ENCODE measurements at regions not wholly inside any gene's neighbourhood (a gene's known extent, or its start where the extent isn't known, plus 50 kb on each side); places are given as distances from the start of the nearest gene placed in this dataset.

- TF ChIP-seq CTCF (IDR thresholded peaks at IDR 0.05; ENCODE audit: insufficient read depth in 1 of 2, low read depth in 1 of 2, low read length in 1 of 2, severe bottlenecking in 1 of 2, unreplicated experiment in 1 of 2), result no peak
- Mint-ChIP-seq H3K36me3 (ENCODE audit: insufficient read depth, unreplicated experiment) (no peaks in the 10 kb centered on the region), H3K27me3 (ENCODE audit: insufficient read depth, unreplicated experiment) (peaks cover 3% of the 10 kb centered on the region), H3K9me3 (ENCODE audit: unreplicated experiment) (peaks cover 4% of the 10 kb centered on the region), H3K27ac (ENCODE audit: unreplicated experiment) (no peak overlapping the region), H3K4me3 (ENCODE audit: unreplicated experiment) (no peak overlapping the region), H3K4me1 (ENCODE audit: low read depth, unreplicated experiment) (no peaks in the 10 kb centered on the region)
- Histone ChIP-seq H3K4me1 (no peaks in the 10 kb centered on the region), H3K27me3 (replicated peaks; ENCODE audit: control insufficient read depth, insufficient read depth, low read length) (no peaks in the 10 kb centered on the region), H3K9me3 (no peaks in the 10 kb centered on the region; the same call in 1 of the 2 replicates), H3K36me3 (ENCODE audit: control insufficient read depth, insufficient read depth, low read length) (no peaks in the 10 kb centered on the region), H3K4me3 (ENCODE audit: low read depth, low read length) (no peak overlapping the region)
- BruUV-seq (replicated peaks), result no TSS peak
- no peak for DNase-seq
- intact Hi-C loops (cut with micrococcal nuclease; ENCODE audit: unreplicated experiment), result no loop called here
- POLR2A ChIA-PET, result no interaction called here
- CTCF ChIA-PET, result no interaction called here
Measured at GRCh38 chr13:78087966-78088678, 169.5 kb upstream of the EDNRB start.

GRCh38 chr13:78085434-78086225 is 167.0 kb upstream of the EDNRB start:
- peaks cover 5% of the 10 kb centered on the region; the same call in 1 of the 2 replicates for H3K9me3 ChIP-seq
- DNase-seq, result no peak
- no peaks in the 10 kb centered on the region for H3K36me3 Mint-ChIP-seq (ENCODE audit: insufficient read depth, unreplicated experiment)
- no peak overlapping the region for H3K4me3 Mint-ChIP-seq (ENCODE audit: unreplicated experiment)
- intact Hi-C loops (cut with micrococcal nuclease; ENCODE audit: unreplicated experiment), result no loop called here
- H3K36me3 ChIP-seq (ENCODE audit: control insufficient read depth, insufficient read depth, low read length), result no peaks in the 10 kb centered on the region
- CTCF ChIA-PET, result no interaction called here
- H3K27me3 ChIP-seq (replicated peaks; ENCODE audit: control insufficient read depth, insufficient read depth, low read length), result no peaks in the 10 kb centered on the region
- H3K27ac Mint-ChIP-seq (ENCODE audit: unreplicated experiment), result no peak overlapping the region
- BruUV-seq (replicated peaks), result no TSS peak
- H3K4me3 ChIP-seq (ENCODE audit: low read depth, low read length), result no peak overlapping the region
- no peaks in the 10 kb centered on the region for H3K4me1 Mint-ChIP-seq (ENCODE audit: low read depth, unreplicated experiment)
- no peaks in the 10 kb centered on the region for H3K4me1 ChIP-seq
- no peaks in the 10 kb centered on the region for H3K27me3 Mint-ChIP-seq (ENCODE audit: insufficient read depth, unreplicated experiment)
- peaks cover 25% of the 10 kb centered on the region for H3K9me3 Mint-ChIP-seq (ENCODE audit: unreplicated experiment)
- TF ChIP-seq CTCF (IDR thresholded peaks at IDR 0.05; ENCODE audit: insufficient read depth in 1 of 2, low read depth in 1 of 2, low read length in 1 of 2, severe bottlenecking in 1 of 2, unreplicated experiment in 1 of 2), result no peak
- POLR2A ChIA-PET, result no interaction called here

GRCh38 chr13:78084401-78084800 is 165.8 kb upstream of the EDNRB start:
- Mint-ChIP-seq H3K27ac (ENCODE audit: unreplicated experiment) (no peak overlapping the region), H3K27me3 (ENCODE audit: insufficient read depth, unreplicated experiment) (peaks cover 3% of the 10 kb centered on the region), H3K4me3 (ENCODE audit: unreplicated experiment) (no peak overlapping the region), H3K4me1 (ENCODE audit: low read depth, unreplicated experiment) (no peaks in the 10 kb centered on the region), H3K9me3 (ENCODE audit: unreplicated experiment) (peaks cover 33% of the 10 kb centered on the region), H3K36me3 (ENCODE audit: insufficient read depth, unreplicated experiment) (no peaks in the 10 kb centered on the region)
- TF ChIP-seq CTCF (IDR thresholded peaks at IDR 0.05; ENCODE audit: insufficient read depth in 1 of 2, low read depth in 1 of 2, low read length in 1 of 2, severe bottlenecking in 1 of 2, unreplicated experiment in 1 of 2), result no peak
- no TSS peak for BruUV-seq (replicated peaks)
- POLR2A ChIA-PET, result no interaction called here
- Histone ChIP-seq H3K9me3 (peaks cover 5% of the 10 kb centered on the region; the same call in 1 of the 2 replicates), H3K36me3 (ENCODE audit: control insufficient read depth, insufficient read depth, low read length) (no peaks in the 10 kb centered on the region), H3K4me1 (no peaks in the 10 kb centered on the region), H3K27me3 (replicated peaks; ENCODE audit: control insufficient read depth, insufficient read depth, low read length) (no peaks in the 10 kb centered on the region), H3K4me3 (ENCODE audit: low read depth, low read length) (no peak overlapping the region)
- no peak for DNase-seq
- CTCF ChIA-PET, result no interaction called here
- intact Hi-C loops (cut with micrococcal nuclease; ENCODE audit: unreplicated experiment), result no loop called here
